ENCODE measurements at regions not wholly inside any gene's neighbourhood (a gene's known extent, or its start where the extent isn't known, plus 50 kb on each side); places are given as distances from the start of the nearest gene placed in this dataset.

- TF ChIP-seq ESRRA (IDR thresholded peaks at IDR 0.05; ENCODE audit: borderline replicate concordance, low read length) (no peak), E2F6 (IDR thresholded peaks at IDR 0.05; ENCODE audit: borderline replicate concordance, low read depth) (no peak), JUN (IDR thresholded peaks at IDR 0.05) (no peak), RAD21 (conservative IDR thresholded peaks at IDR 0.05 in 1 of 2, IDR thresholded peaks at IDR 0.05 in 1 of 2) (no peak)
Measured at GRCh38 chr10:53093878-53094277, 321.3 kb upstream of the MBL2 start.

Data from A549 (cell line).